GM12891 (cell line): ENCODE measurements at regions not wholly inside any gene's neighbourhood (a gene's known extent, or its start where the extent isn't known, plus 50 kb on each side); places are given as distances from the start of the nearest gene placed in this dataset.

ENCODE experiments used
- PAX5 ChIP-seq: IDR thresholded peaks from 2 replicates; pipeline ENCODE4 v1.6.1; 2011; ENCODE audit warnings: low read length, moderate library complexity, mild to moderate bottlenecking; ENCODE audit not compliant: insufficient read depth, severe bottlenecking
- POLR2A ChIP-seq: IDR thresholded peaks from 2 replicates; pipeline ENCODE4 v1.6.1; 2011; ENCODE audit warnings: low read depth, low read length, control low read depth
- POLR2AphosphoS5 ChIP-seq: IDR thresholded peaks from 2 replicates; pipeline ENCODE4 v1.6.1; 2011; ENCODE audit warnings: low read depth, low read length, control low read depth
- POU2F2 ChIP-seq: IDR thresholded peaks from 2 replicates; pipeline ENCODE4 v1.6.1; 2011; ENCODE audit warnings: low read depth, mild to moderate bottlenecking, control low read depth, low read length, moderate library complexity
- TAF1 ChIP-seq: IDR thresholded peaks from 2 replicates; pipeline ENCODE4 v1.6.1; 2011; ENCODE audit warnings: low read depth, low read length, control low read depth

DNA sequence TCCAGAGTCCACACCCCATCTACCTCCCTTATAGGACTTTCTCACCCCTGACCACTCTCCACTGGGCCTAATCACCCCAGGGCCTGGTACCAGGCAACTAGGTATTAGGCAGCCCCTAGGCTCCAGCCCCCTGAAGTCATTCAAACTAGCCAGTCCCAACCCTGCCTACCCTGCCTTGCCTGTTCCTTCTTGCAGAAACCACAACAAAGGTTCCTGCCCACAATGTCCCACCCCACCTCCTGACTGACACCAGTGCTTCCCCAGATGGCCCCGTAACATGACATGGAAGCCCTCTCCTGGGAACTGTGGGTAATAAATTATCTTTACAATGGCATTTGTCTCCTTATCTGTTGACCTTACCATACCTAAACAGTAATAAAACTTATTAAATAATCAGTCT is 100.6 kb upstream of the PDE1C start:
- TF ChIP-seq POLR2AphosphoS5 (no peak), POLR2A (no peak), PAX5 (no peak), POU2F2 (no peak), TAF1 (no peak)
